Stimulated activated naive CD8-positive, alpha-beta T cell treated with anti-CD3 and anti-CD28 coated beads, Interleukin-15, amount 100 ng/mL, for 72 hours (primary cell): ENCODE measurements at regions not wholly inside any gene's neighbourhood (a gene's known extent, or its start where the extent isn't known, plus 50 kb on each side); places are given as distances from the start of the nearest gene placed in this dataset.

Source experiments
- ATAC-seq: fragments of 150-1000 bp; cut with Tn5 transposase; 2 replicates; pipeline ENCODE4 v1.10.0; 2021; ENCODE audit warnings: mild to moderate bottlenecking, moderate library complexity
- DNase-seq, 2 donors: peaks; one replicate each; pipeline ENCODE4 v3.0.0; 2021 to 2022
- H3K27ac Mint-ChIP-seq, 2 donors: one replicate each; pipeline ENCODE4 v1.8.0; 2022; ENCODE audit warnings: mild to moderate bottlenecking in 2 of 2, mixed read lengths in 2 of 2, moderate library complexity in 2 of 2
- H3K27me3 Mint-ChIP-seq: one replicate; pipeline ENCODE4 v1.8.0; 2022; ENCODE audit warnings: mixed read lengths
- H3K4me1 Mint-ChIP-seq: one replicate; pipeline ENCODE4 v1.8.0; 2022; ENCODE audit warnings: mild to moderate bottlenecking, mixed read lengths
- H3K4me3 Mint-ChIP-seq, 2 donors: one replicate each; pipeline ENCODE4 v1.8.0; 2022; ENCODE audit warnings: mild to moderate bottlenecking in 2 of 2, mixed read lengths in 2 of 2, moderate library complexity in 1 of 2
- H3K9me3 Mint-ChIP-seq, 2 donors: one replicate each; pipeline ENCODE4 v1.8.0; 2022; ENCODE audit warnings: mixed read lengths in 2 of 2

- DNase-seq (no peak), ATAC-seq (no peak)
- Mint-ChIP-seq H3K27ac (no peak overlapping the region), H3K9me3 (no peaks in the 10 kb centered on the region), H3K27me3 (no peaks in the 10 kb centered on the region), H3K4me1 (no peaks in the 10 kb centered on the region), H3K4me3 (no peak overlapping the region)
Measured at GRCh38 chr11:103849366-103849765, 187.1 kb upstream of the DDI1 start.

- ATAC-seq (no peak), DNase-seq (no peak)
- H3K9me3 Mint-ChIP-seq = no peaks in the 10 kb centered on the region
- H3K27ac Mint-ChIP-seq = no peak overlapping the region
- no peak overlapping the region for H3K4me3 Mint-ChIP-seq
- H3K4me1 Mint-ChIP-seq = no peaks in the 10 kb centered on the region
- no peaks in the 10 kb centered on the region for H3K27me3 Mint-ChIP-seq
Measured at GRCh38 chr11:103850419-103851165, 185.8 kb upstream of the DDI1 start.

GRCh38 chr11:103851166-103851651 lies 185.2 kb upstream of the DDI1 start:
- no peak for ATAC-seq
- H3K27ac Mint-ChIP-seq = no peak overlapping the region

More at GRCh38 chr11:103851166-103851651, 185.2 kb upstream of the DDI1 start:
- no peak for DNase-seq
- Mint-ChIP-seq H3K27me3 (no peaks in the 10 kb centered on the region), H3K4me1 (no peaks in the 10 kb centered on the region), H3K9me3 (no peaks in the 10 kb centered on the region), H3K4me3 (no peak overlapping the region)
